Ovary (tissue), 3 donors: ENCODE measurements at regions not wholly inside any gene's neighbourhood (a gene's known extent, or its start where the extent isn't known, plus 50 kb on each side); places are given as distances from the start of the nearest gene placed in this dataset.

Source experiments
- EP300 ChIP-seq: sonication (generic); formaldehyde crosslinking; IDR thresholded peaks from one replicate; pipeline ENCODE4 v1.6.1; 2017; ENCODE audit warnings: antibody characterized with exemption
- TF ChIP-seq, protein P1 (sequence below), 3 donors: fragments of 450-650 bp in 2 of 3; fragments of 200-600 bp in 1 of 3; IDR thresholded peaks; one replicate each; pipeline versions ENCODE4 v1.5.1 to v1.8.0; 2016 to 2022; ENCODE audit warnings: antibody characterized with exemption in 3 of 3, mild to moderate bottlenecking in 1 of 3
- donor health status: DM: no; HTN: no; CAD: no.

DNA sequence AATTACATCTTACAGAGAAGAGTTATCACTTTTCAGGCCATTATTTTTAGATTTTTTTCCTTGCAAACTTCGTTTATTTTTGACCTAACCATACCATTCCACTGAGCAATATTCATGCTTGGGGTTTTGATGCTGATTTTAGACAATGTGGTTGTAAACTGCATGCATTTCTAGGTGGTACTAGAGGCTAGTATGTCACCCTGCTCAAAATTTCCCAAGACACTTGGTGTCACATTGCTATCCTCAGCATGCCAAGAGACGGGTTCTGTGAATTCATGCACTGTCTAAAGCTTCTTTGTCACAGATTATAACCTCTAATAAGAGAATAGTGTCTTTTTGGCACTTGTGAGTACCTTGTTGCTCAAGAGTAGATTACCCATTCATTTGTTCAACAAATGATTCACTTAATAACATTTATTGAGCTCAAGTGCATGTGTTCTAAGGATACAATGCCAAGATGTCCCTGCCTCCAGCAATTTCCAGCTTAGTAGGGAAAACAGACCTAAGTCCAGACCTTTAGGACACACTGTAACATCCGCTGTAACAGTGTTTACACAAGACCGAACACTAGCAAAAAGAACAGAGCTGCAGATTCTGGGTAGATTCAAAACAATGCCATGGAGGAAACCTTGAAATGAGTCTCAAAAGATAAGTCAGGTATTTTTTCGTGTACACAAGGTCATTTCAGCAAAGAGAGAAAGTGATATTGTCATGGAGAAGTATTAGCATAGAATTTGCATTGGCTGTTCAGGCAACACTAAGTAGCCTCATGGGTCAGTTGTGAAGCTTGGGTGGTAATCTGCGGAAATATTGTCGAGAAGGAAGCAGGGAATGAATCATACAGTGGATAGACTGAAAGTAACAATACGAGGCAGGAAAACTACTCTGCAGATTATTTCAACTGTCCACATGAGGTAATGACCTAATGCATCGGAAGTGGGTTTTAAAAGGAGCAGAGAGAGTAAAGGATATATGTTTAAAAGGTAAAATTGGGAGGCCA lies 515.1 kb upstream of the ZFP42 start:
- no peak for TF ChIP-seq EP300
- TF ChIP-seq, protein P1, sequence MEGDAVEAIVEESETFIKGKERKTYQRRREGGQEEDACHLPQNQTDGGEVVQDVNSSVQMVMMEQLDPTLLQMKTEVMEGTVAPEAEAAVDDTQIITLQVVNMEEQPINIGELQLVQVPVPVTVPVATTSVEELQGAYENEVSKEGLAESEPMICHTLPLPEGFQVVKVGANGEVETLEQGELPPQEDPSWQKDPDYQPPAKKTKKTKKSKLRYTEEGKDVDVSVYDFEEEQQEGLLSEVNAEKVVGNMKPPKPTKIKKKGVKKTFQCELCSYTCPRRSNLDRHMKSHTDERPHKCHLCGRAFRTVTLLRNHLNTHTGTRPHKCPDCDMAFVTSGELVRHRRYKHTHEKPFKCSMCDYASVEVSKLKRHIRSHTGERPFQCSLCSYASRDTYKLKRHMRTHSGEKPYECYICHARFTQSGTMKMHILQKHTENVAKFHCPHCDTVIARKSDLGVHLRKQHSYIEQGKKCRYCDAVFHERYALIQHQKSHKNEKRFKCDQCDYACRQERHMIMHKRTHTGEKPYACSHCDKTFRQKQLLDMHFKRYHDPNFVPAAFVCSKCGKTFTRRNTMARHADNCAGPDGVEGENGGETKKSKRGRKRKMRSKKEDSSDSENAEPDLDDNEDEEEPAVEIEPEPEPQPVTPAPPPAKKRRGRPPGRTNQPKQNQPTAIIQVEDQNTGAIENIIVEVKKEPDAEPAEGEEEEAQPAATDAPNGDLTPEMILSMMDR (IDR thresholded peaks at IDR 0.05): no peak
